NCI-H82 treated with DMSO at 0.1 percent for 48 hours (cell line): ENCODE measurements at regions not wholly inside any gene's neighbourhood (a gene's known extent, or its start where the extent isn't known, plus 50 kb on each side); places are given as distances from the start of the nearest gene placed in this dataset.

Experiments
- DNase-seq: peaks from one replicate; lab custom pipeline; 2025; ENCODE audit not compliant: unreplicated experiment; lab: John Stamatoyannopoulos, UW

DNA sequence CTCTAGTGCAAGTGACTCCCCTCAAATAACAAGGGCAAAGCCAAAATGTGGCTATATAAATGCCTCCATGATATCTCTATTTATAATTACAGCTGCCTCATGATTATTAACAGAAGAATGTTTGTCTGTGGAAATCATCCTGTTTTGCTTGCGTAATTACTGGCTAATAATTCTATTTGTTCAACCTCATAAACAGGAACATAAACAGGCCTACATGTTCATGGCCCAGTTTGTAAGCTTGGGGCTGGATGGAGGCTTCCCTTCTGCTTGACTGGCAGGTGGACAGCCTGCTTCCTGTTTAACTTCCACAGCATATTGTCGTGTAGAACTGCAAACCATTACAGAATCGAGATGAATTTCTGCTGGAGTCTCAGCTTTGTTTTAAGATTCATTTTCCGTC is 766.0 kb upstream of the MAP3K7 start:
- DNase-seq = no peak

DNA sequence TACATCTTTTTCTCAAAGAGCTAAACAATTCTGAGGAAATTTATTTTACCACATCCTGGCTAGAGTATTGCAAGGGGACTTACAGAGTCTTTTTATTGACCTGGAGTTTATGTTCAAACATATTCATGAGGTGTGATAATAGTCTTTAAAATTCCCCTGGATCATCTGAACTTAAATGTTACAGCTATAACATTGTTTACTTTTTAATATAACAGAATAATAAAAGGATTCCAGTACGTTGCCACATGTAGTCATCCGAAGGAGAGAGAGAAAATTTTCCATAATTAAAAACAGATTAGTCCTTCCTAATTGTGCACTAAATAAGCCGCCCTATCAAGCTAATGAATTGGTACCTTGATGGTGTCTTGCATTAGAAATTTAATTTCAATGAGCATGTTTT is 765.4 kb upstream of the MAP3K7 start:
- no peak for DNase-seq

DNA sequence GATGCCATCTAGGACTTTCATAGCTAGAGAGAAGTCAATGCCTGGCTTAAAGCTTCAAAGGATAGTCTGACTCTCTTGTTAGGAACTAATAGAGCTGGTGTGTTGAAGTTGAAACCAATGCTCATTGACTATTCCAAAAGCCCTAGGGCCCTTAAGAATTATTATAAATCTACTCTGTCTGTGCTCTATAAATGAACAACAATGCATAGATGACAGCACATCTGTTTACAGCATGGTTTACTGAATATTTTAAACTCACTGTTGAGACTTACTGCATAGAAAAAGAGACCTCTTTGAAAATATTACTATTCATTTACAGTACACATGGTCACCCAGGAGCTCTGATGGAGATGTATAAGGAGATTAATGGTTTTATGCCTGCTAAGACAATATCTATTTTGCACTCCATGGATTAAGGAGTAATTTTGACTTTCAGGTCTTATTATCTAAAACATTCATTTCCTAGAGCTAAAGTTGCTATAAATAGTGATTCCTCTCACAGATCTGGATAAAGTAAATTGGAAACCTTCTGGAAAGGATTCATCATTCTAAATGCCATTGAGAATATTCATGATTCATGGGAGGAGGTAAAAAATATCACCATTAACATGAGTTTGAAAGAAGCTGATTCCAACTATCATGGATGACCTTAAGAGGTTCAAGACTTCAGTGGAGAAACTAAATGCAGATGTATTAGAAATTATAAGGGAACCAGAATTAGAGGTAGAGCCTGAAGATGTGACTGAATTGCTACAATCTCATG is 763.5 kb upstream of the MAP3K7 start:
- DNase-seq = no peak

DNA sequence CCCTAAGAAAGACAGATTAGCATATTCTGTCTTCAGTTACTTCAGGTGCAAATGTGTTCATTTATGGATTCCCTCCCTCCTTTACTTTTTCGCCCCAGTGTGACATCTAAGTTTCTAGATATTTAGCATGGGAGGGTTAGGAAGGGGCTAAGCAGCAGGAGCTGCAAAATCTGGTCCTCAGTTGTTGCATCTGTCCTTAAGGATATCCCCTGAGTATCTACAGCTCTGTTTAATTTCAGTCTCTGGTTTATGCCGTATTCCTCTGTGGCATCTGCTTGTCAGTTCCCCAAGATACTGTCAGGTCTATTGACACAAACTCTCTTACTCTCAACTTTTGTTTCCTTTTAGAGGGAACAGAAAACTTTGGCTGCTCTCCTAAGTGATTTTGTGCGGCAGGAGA is 754.6 kb upstream of the MAP3K7 start:
- DNase-seq = no peak

DNA sequence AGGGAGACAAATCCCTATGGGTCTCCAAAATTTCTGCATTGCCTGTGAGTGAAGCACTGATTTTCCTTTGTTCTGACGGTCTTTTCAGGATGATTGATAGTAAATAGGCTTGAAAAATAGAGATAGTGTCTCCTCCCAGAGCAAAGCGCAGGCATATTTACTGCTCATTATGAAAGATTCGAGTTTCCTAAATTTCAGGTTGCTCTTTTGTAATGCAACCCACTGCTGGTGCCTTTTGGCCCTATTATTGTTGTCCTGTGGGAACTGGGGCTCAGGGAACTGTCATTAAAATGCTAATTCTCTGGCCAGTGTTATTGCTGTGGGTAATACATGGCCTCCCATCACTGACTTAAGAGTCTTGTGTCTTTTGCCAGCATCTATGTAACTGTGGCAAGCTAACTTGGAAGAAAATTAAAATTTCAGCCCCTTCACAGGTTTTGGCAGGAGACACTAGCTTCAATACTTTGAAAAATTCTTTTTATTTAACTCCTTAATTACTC is 754.1 kb upstream of the MAP3K7 start:
- no peak for DNase-seq

DNA sequence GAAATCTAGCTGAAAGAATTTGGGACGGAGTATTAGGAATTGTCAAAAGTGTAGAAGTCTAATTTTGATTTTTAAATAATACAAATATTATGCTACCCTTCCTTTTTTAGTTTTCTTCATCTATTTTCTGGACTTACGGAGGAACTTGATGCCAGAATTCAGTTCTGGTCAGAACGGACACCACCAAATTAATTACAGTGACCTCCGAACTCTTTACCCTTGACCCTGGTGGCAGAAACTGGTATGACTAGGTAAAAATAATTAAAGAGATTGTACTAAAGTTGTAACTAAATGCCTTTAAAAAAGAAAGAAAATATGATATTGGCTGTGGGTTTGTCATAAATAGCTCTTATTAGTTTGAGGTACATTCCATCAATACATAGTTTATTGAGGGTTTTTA is 751.1 kb upstream of the MAP3K7 start:
- DNase-seq = no peak

DNA sequence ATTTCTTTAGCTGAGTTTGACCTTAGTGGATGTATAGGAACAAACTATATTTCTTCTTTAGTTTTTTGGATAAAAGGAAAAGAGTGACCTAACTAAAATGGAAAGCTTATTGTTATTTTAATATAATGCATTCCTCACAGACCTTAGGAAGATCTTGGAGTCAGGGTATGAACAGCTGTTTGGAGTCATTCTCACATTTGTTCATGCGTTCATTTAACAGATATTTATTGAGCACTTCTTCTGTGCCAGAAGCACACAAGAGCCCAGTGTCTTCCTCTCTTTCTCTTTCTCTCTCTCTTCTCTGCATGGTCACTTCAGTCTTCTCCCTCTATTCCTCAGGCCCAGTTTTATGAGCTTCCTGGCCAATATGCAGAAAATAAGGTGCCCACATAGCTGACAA is 744.0 kb upstream of the MAP3K7 start:
- DNase-seq = no peak

DNA sequence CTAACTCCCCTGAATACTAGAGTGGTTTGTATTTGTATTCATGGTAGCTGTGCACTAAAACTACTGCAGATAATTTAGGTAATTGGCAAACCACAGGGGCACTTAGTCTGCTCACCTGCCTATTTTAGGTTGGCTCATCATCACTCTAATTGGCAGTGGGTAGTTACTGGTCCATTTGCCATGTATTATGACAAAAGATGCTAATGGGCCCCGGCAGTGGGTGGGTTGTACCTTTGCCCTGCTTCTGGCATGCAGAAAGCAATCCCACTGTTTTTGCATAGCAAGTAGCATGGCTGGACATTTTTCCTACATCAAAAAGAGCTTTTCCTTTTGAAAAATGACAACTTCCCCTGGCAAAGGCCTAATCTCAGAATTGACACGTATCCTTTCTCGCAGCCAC is 741.4 kb upstream of the MAP3K7 start:
- DNase-seq = no peak

DNA sequence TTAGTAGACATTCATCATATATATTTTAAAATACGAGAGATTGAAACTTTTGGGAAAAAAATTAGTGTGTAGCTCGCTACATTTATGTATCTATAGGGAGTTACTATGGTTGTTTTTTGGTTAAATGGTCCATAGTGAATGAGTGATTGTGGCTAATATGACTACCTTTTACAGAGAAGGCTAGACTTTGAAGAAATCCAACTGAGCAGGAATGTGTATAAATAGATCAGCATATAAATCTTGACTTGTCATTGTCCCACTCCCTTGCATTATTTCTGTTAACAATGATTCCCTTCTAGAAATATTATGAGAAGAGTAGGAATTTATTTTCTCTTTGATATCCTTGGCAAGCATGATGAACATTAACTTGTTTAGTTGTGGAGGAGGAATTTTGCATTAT is 737.8 kb upstream of the MAP3K7 start:
- DNase-seq = no peak

DNA sequence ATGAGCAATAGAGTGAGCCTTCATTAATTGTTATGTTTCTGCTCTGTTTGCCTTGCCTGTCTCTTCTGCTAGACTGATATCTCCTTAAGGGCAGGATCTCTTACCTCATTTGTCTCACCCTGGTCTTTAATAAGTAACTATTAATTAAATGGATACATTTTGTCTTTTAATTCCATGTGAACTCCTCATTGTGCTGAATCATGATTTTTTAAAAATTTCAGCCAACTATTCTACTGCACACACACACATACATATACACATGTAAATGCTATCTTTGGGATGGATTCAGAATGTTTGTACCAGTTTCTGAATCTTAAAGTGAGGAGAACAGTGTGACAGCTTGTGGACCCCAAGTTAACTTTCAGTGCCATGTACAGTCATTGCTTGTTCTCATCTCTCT is 731.1 kb upstream of the MAP3K7 start:
- no peak for DNase-seq

DNA sequence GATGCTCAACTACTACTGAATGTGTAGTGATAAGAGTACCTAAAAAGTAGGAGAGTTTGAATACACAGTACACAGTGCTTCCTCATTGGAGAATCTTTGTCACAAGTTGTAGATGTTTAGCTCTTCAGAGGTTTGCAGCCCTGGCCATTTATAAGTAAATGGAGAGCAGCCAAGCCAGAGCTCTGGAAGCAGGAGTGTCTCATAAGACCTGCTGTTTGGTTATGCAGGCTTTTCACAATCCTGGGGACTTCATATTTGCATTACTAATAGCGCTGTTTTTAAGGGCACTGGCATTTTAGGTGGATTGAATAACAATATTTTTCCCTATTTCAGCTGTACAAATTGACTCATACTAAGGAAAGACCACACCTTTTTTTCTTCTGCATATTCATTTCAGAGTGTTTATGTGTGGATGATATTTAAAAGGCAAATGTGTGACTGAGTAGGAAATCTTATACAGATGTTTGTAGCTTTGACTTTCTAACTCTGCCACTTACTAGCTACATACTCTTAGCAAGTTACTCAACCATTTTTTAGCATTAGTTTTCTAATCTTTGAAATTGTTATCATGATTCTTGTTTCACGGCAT is 730.5 kb upstream of the MAP3K7 start:
- no peak for DNase-seq

DNA sequence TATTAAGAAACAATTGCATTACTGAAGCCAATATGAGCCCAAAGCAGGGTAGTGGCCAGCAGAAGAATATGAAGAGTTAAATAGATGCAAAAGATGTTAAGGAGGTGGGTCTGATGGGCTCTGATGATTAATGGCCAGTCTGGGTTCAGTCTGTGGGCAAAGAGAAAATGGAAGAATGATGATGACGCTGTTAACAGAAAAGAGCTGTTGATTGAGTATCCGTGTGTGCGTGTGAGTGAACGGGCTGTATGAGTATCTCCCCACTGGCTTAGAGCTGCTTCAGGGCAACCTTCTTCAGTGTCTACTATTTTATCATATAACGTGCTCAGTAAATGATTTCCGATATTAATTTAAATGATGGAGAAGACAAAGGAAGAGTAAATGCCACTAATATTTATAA is 723.3 kb upstream of the MAP3K7 start:
- no peak for DNase-seq

DNA sequence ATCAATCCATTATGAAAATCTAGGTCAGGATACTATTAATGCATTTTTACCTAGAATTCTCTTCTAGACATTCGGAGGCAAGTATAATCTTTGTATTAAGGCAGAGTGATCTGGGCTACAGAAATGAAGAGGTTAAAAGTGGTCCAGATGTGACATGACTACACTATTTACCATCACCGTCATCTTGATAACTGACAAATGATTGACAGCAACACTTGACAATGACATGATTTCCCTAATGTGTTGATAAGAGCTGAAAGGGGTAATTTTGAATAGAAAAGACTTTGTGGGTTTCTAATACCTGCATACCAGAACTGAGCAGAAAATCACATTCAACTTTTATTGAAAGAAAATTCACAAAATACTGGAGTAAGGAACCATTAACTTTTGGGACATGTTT is 718.9 kb upstream of the MAP3K7 start:
- DNase-seq = no peak

DNA sequence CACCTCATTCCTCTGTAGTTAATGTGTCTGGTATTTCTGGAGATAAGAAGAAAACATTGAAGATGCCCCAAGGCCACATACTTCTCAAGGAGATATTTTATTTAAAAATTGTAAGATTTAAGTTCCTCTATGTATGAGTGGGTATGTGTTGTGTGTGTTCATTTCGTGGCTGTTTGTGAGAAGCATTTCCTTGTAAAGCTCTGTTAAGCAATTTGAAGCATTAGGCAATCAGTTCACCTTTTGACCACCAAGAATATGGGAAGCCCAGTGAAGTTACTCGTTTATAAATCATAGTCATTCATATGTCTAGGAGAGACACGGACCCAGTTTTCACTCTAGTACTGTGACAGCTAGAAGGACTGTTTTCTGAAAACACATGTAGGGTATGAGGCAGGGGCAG is 717.6 kb upstream of the MAP3K7 start:
- DNase-seq = no peak

DNA sequence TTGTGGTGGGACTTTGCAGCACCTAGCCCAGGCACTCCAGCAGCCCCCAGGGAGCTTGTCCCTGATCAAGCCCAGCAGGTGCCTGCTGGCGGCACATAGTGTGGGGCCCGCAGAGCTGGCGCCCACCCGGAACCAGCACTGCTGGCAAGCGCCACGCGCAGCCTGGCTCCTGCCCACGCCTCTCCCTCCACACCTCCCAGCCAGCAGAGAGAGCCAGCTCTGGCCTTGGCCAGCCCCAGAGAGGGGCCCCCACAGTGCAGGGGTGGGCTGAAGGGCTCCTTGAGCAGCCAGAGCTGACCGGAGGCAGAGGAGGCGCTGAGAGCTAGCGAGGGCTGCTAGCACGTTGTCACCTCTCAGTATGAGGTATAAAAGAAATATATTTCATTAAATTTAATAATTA is 716.5 kb upstream of the MAP3K7 start:
- DNase-seq = no peak

DNA sequence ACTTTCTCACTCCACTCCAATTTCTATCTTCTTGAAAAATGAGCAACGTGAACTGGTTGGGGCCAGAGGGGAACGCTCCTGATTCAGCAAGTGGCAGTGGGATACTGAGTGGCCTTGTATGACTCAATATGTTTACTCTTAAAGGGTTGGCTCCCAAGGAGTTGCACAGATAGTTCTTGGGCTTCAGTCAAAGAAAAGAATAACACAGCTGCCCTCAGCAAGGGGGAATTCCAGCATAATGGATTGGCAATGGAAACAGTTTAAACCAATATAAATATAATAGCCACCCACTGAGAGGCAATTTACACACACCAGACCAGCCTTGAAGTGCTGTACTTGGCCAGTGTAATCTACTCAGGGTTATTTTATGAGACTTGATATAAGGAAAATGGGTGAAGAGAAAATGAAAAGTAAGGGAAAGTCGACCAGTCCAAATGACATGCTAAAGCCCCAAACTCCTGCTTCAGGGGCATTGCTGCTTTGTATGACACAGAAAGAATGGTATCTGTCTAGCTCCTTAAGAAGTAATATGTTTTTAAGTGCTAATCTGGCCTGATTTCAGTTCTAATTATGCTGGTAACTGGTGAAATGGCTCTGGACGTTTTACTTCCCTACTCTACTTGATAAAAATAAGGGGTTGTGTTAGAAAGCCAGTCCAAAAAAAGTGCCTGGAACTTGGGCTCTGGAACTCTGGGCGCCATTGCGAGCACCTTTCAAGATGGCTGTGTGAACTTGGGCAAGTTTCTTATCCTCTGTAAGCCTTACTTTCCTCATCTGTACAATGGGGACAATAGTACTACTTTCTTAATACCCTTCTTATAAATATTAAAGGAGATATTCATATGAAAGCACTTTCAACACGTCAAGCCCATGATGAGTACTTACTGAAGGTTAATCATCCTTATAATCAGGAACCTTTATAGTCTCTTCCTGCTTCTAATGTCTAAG is 712.9 kb upstream of the MAP3K7 start:
- no peak for DNase-seq

DNA sequence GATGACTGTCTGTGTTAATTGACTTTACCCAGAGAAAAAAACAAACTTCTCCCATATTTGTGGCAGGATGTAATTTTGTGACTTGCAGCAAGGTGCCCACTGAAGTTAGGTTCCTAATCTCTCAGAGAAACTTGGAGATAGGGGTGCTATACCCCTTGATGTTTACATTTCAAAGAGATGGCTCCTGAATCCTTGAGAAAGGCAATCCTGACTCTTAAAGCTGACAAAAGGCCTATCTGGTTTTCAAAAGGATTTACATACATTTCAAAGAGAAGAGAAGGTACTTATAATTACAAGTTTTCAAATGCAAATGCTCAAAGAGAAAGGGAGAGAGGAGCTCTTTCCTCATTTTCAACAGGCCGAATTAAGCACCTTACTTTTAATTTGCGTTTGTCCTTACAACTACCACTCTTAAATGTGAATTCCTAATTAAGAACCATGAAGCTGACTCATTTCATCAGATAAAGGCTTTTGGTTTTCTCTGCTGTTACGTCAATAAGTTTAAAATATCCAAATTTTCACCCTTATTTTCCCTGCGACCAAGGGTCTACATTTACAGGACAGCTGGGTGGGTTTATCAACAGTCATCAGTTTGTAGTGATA is 711.8 kb upstream of the MAP3K7 start:
- DNase-seq = no peak

DNA sequence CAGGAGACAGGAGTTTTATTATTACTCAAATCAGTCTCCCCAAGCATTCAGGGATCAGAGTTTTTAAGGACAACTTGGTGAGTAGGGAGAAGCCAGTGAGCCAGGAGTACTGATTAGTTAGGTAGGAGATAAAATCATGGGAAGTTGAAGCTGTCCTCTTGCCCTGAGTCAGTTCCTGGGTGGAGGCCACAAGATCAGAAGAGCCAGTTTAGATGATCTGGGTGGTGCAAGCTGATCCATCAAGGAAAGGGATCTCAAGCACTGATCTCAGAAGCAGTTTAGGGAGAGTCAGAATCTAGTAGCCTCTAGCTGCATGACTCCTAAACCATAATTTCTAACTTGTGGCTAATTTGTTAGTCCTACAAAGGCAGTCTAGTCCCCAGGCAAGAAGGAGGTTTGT is 706.5 kb upstream of the MAP3K7 start:
- DNase-seq = no peak

DNA sequence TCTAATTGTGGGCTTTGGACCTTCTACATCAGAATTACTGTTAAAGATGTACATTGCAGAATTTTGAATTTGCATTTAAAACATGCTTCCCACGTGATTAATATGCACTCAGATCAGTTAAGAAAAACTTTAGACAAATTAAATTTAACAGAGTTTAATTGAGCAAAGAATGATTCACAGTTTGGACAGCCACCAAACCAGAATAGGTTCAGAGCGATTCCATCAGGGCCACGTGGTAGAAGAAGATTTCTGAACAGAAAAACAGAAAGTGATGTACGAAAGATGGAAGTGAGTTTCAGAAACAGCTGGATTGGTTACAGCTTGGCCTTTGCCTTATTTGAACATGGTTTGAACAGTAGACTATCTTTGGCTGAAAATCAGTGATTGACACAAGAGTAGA is 704.2 kb upstream of the MAP3K7 start:
- DNase-seq = no peak

DNA sequence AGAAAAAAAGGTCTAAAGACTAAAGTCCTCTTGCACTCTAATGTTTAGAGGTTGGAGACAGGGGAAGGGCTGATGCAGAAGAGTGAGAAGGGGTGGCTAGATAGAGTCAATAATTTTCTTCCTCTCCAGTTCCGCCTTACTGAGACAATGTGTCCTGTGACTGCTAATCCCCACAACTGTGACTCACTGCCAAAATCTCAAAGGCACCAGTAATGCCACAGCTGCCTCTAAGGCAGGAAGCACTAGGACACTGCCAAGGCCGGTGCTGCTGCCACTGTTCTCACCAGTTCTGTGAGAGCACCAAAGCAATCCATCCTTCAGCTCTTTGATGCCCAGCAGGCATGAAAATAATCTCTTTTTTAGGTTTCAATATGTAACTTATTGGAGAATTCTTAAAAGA is 701.9 kb upstream of the MAP3K7 start:
- DNase-seq = no peak

DNA sequence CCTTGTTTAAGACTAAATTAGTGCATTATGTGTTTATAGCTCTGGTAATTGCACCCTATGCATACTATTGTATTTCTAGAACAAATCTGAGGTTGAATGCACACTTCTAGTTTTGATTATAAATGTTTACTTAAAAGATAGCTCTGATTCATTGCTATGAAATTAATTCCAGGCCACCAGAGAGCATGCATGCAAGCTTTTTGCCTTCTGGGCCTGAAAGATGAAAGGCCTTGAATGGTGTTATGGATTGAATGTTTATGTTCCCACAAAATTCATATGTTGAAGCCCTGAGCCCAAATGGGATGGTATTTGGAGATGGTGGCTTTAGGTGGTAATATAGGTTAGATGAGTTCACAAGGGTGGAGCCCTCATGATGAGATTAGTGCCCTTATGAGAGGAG is 695.0 kb upstream of the MAP3K7 start:
- DNase-seq = no peak

DNA sequence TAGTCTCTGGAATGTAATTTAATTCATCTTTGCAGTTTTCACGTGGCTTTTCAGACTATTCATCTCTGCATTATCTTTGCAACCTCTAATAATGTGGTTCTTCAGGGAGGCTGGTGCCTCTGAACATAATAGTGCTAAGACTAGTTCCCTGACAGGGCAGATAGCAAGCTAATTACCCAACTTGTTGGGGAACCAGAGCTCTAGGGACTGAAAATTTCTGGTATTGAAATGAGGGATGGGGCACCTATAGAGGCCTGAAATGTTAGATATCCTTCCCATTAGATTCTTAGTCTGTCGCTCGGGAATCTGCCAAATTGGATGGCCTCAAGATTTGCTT is 693.6 kb upstream of the MAP3K7 start:
- DNase-seq = no peak
